DMS79 (cell line): ENCODE measurements at regions not wholly inside any gene's neighbourhood (a gene's known extent, or its start where the extent isn't known, plus 50 kb on each side); places are given as distances from the start of the nearest gene placed in this dataset.

Source experiments
- DNase-seq: peaks from one replicate; lab custom pipeline; 2025; lab: John Stamatoyannopoulos, UW

GRCh38 chr11:81022057-81022456, 1581.2 kb upstream of the TENM4 start:
- no peak for DNase-seq

GRCh38 chr11:81010631-81011030, 1569.8 kb upstream of the TENM4 start:
- DNase-seq, result no peak

GRCh38 chr11:81007046-81007445, 1566.2 kb upstream of the TENM4 start:
- no peak for DNase-seq

GRCh38 chr11:81005595-81005994, 1564.8 kb upstream of the TENM4 start:
- no peak for DNase-seq

- no peak for DNase-seq
These were observed 1563.7 kb upstream of the TENM4 start for GRCh38 chr11:81004576-81004975.

- DNase-seq, result no peak
These were observed 1561.5 kb upstream of the TENM4 start for GRCh38 chr11:81002374-81002773.

- DNase-seq, result no peak
These were observed 1559.9 kb upstream of the TENM4 start for GRCh38 chr11:81000735-81001134.

GRCh38 chr11:81000334-81000733, 1559.5 kb upstream of the TENM4 start:
- no peak for DNase-seq

- DNase-seq, result no peak
These were observed 1554.7 kb upstream of the TENM4 start for GRCh38 chr11:80995523-80995922.

- DNase-seq, result no peak
These were observed 1552.7 kb upstream of the TENM4 start for GRCh38 chr11:80993536-80993935.

- no peak for DNase-seq
These were observed 1550.1 kb upstream of the TENM4 start for GRCh38 chr11:80990885-80991284.

GRCh38 chr11:80987171-80987570, 1546.3 kb upstream of the TENM4 start:
- no peak for DNase-seq

- DNase-seq, result no peak
These were observed 1545.7 kb upstream of the TENM4 start for GRCh38 chr11:80986421-80987074.

- no peak for DNase-seq
These were observed 1539.4 kb upstream of the TENM4 start for GRCh38 chr11:80980227-80980626.

- no peak for DNase-seq
These were observed 1533.0 kb upstream of the TENM4 start for GRCh38 chr11:80973786-80974185.

GRCh38 chr11:80970037-80970436, 1529.2 kb upstream of the TENM4 start:
- no peak for DNase-seq

GRCh38 chr11:80967649-80968048, 1526.8 kb upstream of the TENM4 start:
- DNase-seq, result no peak

- DNase-seq, result no peak
These were observed 1519.7 kb upstream of the TENM4 start for GRCh38 chr11:80960381-80961029.

GRCh38 chr11:80959751-80960150, 1518.9 kb upstream of the TENM4 start:
- no peak for DNase-seq

GRCh38 chr11:80958987-80959386, 1518.2 kb upstream of the TENM4 start:
- DNase-seq, result no peak

- DNase-seq, result no peak
These were observed 1517.5 kb upstream of the TENM4 start for GRCh38 chr11:80958361-80958760.

- DNase-seq, result no peak
These were observed 1514.8 kb upstream of the TENM4 start for GRCh38 chr11:80955588-80955987.

- DNase-seq, result no peak
These were observed 1508.0 kb upstream of the TENM4 start for GRCh38 chr11:80948781-80949180.

GRCh38 chr11:80944758-80945157, 1503.9 kb upstream of the TENM4 start:
- DNase-seq, result no peak
